ENCODE measurements at regions not wholly inside any gene's neighbourhood (a gene's known extent, or its start where the extent isn't known, plus 50 kb on each side); places are given as distances from the start of the nearest gene placed in this dataset.
"Not testable (repeated sequence)": the region's sequence is repeated elsewhere in the genome, so short reads cannot be mapped to it uniquely, and the experiment has no call there.

DNA sequence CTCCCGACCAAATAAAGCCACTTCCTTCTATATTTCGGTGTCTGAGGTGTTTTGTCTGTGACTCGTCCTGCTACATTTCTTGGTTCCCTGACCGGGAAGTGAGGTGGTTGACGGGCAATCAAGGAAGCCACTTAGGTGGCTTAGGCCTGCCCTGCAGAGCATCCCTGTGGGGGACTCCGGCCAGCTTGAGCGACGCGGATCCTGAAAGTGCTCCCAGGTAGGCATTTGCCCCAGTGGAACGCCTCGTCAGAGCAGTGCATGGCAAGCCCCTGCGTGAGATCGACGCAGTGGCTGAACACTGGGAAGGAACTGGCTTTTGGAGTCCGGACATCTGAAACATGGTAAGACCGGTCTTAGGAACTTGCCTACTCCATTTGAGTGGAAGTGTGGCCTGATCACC, 157.2 kb upstream of the COX7C start:
- FAIRE-seq = no peak

DNA sequence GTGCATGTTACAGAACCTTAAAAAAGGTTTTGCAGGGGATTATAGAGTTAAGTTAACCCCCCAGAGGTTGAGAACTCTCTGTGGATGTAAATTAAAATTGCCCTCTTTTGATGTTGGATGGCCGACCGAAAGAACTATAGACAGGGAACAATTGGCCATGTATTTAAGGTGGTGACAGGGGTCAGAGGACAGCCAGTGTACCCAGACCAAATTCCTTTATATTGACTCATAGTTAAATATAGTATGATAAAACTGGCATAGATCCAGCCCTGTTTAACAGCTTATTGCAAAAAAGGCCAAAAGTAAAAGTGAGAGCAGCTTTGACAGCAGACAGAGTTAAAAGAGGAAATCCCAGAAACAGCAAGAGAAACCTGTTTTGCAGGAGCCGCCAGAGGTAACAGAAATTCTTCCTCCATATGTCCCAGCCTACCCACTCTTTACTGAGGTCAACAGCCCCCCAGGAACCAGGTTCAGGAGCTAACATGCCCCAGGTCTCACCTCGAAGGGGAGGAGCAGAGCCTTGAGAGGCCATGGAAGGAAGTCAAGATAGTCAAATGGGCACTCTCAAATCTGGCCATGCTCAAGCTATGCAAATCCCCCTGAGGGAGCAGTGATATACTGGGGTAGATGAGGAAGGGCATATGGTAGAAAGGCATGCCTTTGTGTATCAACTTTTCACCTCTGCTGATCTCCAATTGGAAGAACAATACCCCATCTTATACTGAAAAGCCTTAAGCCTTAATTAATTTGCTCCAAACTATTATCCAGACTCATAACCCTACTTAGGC, 156.4 kb upstream of the COX7C start:
- no peak for FAIRE-seq

DNA sequence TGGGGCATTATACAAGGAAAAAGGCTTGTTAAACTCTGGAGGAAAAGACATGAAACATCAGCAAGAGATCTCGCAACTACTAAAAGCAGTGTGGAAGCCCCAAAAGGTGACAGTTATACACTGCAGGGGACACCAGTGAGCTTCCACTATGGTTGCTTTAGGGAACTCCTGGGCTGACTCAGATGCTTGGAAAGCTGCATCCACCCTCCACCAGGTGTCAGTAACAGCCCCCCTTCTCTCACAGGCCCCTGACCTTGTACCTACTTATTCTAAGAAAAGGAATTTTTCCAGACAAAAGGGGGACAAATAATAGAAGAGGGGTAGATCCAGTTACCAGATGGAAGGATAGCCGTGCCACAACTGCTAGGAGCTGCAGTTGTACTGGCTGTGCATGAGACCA, 154.4 kb upstream of the COX7C start:
- FAIRE-seq = no peak

DNA sequence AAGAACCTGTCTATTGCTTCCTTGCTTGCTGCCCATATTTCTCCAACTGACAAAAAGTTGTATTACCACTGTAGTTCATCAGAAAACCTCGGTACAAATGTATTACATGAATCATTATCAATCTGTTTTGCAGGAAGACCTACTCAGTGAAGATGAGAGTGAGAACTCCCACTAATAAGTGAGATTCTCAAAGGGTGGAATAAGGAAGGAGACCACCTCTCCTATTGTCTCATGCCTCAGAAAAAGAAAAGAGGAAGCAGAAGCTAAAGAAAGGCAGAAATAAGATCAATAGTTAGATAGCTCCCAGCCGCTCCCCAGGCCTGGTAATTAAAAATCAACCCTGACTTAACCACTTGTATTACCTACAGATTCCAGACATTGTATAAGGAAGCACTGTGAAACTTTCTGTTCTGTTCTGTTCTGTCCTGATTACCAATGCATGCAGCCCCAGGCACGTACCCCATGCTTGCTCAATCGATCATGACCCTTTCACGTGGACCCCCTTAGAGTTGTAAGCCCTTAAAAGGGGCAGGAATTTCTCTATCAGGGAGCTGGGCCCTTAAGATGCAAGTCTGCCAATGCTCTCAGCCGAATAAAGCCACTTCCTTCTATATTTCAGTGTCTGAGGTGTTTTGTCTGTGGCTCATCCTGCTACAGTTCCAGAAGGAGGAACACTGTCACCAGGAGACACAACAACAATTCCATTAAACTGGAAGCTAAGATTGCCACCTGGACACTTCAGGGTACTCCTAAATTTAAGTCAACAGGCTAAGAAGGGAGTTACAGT, 152.5 kb upstream of the COX7C start:
- no peak for FAIRE-seq

DNA sequence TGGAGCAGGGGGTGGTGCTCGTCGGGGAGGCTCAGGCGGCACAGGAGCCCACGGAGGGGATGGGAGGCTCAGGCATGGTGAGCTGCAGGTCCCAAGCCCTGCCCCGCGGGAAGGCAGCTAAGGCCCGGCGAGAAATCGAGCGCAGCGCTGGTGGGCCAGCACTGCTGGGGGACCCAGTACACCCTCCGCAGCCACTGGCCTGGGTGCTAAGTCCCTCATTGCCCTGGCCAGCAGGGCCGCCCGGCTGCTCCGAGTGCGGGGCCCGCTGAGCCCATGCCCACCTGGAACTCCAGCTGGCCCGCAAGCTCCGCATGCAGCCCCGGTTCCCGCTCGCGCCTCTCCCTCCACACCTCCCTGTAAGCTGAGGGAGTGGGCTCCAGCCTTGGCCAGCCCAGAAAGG, 151.0 kb upstream of the COX7C start:
- not testable (repeated sequence) for FAIRE-seq

DNA sequence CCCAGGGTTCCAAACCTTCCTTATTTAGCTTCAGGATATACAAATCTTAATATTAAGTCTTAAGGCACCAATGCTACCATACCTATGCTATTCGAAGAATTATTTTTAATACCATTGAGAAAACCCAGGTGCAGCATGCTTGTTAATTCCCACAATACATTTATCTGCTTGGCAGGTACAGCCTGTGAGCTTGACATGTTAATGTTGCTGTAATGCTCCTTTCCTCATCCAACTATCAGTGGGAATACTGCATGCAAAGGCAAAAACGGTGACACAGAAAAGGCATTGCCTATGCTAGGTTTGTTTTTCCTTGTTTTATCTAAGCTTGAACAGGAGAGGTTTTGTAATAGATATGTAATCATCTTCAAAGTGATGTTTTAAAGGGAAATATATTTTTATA, 135.7 kb upstream of the COX7C start:
- no peak for FAIRE-seq

DNA sequence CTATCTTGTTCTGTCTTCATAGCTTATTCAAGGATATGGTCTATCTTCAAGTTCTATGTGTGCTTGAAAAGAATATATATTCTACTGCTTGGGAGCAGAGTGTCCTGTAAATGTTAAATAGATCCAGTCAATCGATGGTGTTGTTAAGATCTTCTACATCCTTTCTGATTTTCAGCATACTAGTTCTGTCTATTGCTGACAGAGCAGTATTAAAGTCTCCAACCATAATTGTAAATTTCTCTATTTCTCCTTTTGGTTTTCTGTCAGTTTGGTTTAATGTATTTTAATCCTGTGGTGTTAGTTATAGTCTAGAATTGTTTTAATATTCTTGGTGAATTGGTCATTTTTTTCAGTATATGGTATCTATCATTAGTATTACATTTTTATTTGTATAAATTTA, 124.0 kb upstream of the COX7C start:
- FAIRE-seq = no peak

DNA sequence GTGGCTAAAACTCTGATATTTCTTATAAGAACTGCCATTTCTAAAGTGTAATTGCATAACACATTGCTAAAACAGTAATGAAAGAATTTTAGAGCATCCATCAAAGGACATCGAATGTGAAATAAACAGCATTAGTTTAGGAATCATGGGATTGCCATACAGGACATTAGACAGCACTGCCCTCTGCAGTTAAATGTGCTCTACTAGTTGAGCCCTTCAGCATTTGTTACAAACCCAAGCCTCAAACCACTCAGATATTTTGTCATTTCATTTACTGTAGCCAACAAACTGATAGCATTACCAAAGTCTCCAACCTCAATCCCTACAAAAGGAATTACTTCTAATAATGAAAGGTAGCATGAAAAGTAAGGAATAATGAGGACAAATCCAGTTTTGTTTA, 116.8 kb upstream of the COX7C start:
- no peak for FAIRE-seq

DNA sequence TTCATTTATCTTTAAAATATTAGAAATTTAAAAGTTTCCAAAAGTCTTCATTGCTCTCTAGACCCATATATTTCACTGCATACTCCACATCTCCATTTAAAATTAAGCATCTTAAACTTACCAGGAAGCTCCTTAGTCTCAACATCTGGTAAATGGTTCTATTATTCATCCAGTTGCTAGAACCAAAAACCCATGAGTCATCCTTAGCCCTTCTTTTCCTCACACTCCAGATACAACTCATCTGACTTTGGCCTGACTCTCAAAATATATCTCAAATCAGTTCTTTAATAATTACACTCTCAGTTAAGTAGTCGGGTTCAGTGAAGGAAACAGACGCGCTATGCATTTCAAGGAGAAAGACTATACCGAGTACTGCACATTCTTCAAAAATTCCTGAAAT, 110.2 kb upstream of the COX7C start:
- FAIRE-seq = no peak

DNA sequence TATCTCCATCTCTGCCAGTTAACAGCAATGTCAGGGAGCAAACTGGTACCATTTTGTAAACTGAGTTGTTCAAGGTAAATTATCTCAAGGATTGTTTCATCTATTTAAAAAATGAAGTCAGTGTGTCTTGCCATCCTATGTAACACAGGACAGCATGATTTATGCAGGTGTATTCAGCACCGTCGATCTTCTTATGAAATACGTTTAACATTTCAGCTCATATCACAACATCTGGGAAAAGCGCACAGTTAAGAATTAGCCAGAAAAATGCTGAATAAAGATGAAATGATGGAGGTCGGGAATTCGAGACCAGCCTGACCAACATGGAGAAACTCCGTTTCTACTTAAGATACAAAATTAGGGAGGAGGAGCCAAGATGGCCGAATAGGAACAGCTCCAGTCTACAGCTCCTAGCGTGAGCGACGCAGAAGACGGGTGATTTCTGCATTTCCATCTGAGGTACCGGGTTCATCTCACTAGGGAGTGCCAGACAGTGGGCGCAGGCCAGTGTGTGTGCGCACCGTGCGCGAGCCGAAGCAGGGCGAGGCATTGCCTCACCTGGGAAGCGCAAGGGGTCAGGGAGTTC, 107.3 kb upstream of the COX7C start:
- FAIRE-seq = not testable (repeated sequence)

DNA sequence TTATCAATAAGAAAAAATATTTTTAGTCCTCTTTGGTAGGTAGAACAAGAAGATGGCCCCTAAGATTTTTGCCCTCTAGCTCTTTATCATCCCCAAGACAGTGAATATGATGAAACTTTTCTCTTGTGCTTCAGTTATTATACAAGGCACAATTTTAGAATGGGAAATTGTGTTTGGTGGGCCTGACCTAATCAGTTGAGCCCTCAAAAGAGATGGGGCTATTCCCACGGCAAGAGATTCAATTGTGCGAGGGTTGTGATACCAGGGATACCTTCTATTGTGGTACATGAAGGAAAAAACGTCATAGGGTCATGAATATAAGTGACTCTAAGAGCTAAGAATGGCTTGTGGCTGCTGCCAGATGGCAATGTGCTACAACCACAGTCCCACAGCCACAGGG, 94.0 kb upstream of the COX7C start:
- no peak for FAIRE-seq

DNA sequence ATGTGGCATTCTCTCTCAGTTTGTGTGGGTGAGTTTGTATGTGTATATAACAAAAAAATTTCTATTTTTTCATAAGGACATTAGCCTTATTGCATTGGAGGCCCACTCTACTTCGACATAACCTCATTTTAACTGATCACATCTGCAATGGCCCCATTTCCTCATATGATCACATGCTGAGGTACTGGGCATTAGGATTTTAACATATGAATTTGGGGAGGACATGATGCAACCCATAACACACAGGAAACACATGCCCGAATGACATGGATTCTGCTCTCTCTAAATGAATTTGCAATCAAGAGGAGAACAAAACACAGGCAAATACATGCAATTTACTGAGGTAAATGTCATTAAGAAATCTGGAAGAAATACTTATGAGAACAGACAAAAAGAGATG, 92.1 kb upstream of the COX7C start:
- no peak for FAIRE-seq

DNA sequence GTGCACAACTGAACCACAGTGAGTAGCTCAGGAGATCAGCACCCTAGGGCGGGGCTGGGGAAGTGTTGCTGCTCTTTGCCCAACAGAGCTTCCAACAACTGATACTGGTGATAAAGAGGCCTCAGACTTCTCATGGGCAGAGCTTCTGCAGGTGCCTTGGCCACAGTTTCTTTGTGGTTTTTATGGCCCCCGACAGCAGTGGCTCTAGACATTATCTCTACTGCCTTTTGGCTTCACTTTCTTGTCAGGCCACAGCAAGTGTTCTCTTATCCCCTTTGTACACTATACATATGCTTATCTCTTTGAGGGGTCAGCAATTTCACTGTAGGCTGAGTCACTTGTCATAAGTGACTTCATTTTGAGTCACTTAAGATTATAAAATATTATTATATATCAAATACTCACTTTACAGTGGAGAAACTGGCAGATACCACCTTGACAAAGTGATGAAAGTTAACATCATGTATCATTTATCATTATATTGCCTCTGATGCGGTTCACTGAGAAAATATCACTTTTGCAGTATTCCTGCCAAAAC, 90.9 kb upstream of the COX7C start:
- FAIRE-seq = no peak

DNA sequence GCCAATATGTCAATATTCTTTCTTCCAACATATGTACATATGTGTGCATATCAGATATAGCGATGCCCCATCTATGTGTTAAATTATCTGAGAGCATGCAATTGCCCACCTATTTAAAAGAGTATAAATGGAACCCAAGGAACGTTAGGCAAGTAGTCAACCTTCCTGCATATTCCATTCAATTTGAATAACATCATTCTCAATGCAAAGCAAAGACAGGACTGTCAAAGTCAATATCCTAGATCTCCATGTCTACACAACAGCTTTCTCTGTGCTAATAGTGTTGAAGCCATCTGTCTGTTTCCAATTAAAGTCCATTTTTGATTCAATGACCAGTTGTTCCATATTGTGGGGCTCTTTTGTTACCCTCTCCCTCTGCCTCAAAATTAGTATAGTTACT, 85.3 kb upstream of the COX7C start:
- no peak for FAIRE-seq

DNA sequence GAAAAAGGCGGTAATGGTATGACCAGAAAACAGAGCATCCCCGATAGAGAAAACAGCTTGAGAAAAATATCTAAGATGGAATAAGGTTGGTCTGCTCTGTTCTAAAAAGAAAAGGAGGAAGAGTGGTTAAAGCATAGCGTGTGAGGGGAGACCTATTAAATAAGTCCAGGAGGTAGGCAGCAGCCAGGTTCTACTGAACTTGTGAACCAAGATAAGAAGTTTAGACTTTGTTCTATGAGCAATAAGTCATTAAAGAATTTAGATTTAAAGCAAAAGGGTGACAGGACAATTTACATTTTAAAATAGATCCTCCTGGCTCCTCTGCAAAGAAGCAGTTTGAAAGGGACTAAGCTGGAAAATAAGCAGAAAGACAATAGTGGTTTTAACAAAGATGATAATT, 81.3 kb upstream of the COX7C start:
- no peak for FAIRE-seq

DNA sequence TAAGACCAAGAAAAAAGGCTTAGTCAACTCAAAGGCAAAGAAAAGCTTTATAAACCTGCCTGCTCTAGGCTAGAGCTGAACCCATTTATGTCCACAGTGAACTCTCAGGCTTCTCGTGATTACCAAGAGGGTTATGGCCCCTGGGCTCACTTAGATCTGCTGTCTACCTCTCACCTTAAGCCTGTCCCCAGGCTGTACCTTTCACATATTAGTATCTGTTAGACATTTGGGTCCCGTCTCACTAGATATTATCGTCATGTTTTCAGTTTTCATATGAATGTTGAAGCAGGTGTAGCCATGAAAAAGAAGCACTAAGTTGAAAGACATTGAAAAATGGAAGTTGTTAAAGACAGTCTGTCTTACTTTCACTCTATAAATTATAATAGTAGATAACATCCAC, 75.2 kb upstream of the COX7C start:
- FAIRE-seq = no peak

DNA sequence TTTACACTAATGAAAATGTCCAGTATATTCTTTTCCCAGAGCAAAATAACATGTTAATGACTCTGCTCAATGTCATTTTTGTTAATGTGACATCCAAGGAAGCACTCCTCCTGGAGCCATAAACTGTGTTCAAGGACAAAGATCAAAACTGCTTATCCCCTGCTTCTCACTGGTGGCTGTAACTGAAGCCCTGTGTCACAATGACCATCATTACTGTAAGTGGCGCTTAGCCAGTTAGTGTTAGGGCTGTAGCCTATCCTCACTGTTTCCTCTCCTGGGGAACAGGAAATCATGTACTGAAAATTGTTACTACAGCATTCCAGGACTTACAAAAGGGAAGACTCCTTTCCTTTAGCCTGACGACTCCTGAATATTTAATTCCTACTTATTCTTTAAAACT, 71.7 kb upstream of the COX7C start:
- FAIRE-seq = no peak

DNA sequence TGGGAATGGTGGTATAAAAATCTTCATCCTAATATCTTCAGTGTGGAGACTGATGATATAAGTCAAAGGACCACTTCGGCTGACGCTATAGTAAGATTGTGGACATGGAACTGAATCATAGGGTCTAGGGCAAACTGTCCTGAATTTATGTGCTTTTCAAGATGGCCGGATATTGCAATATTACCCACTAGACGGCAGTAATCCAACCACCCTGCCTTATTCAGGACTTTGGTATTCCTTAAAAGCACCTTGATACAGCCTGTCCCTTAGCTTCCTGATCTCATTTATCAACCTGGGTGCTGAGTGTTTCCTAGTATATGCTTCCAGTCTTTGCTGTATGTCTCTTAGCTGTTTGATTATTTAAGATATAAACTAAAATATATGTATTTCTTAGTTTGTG, 71.2 kb upstream of the COX7C start:
- no peak for FAIRE-seq

DNA sequence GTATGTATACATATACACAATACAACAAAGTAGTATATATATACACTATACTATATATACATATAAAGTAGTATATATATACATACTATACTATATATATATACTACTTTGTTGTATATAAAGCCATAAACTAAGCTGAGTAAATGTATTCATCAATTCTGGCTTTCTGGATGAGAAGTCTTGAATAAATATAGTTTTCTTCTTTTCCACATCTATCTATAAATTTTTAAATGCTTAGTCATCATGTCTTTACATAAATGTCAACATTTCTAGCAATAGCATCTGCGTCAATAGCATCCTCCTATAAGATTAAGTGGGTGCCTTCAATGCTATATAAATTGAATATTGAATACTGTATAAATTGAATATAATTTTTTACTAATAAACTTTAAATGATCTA, 63.1 kb upstream of the COX7C start:
- no peak for FAIRE-seq

DNA sequence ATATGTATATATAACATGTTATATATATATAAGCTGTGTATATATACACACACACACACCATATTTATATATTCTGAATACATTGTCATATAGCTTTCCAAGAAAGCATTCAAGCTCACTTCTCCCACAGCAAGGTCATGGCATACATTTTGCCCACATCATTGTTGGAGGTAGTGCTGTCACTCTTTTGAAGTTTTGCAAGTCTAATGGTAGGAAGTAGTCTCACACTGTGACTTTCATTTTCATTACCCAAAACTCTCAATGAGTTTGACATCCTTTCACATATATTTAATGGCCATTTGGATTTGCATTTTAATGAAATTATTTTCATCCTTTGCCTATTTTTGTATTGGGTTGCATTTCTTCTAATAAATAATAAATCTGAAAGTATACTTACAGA, 59.8 kb upstream of the COX7C start:
- no peak for FAIRE-seq

DNA sequence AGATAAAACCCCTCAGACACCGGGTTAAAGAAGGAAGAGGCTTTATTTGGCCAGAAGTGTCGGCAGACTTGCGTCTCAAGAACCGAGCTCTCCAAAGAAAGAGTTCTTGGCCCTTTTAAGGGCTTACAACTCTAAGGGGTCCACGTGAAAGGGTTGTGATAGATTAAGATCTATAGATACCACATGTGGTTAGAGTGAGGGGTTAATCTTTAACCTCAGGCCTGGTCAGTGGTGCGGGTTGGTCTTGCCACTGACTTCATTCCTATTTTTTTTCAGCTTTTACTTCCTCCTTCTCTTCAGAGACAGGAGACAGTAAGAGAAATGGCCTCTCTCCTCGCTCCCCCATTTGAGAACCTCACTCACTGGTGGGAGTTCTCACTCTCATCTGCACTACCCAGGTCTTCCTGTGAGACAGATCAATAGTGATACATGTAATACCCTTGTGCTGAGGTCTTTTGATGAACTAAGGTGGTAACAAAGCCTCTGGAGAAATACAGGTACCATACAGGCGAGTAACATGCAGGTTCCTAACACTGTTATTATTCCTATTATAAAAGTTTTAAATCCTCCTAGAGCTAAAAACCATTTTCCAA, 52.4 kb upstream of the COX7C start:
- FAIRE-seq = no peak

DNA sequence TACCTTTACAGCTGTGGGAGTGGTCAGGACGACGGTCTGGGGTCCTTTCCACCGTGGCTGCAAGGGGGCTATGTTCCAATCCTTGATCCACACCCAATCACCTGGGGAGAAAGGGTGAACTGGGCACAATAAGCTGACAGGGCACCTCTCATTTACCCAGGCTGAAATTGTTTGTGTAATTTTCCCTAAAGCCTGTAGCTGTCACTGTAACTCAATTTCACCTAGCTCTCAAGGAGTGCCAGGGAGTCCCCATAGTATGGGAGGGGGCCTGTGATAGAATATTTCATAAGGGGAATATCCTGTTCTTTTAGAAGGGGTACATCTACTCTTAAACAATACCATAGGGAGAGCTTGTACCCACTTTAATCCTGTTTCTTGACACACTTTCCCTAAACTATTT, 51.7 kb upstream of the COX7C start:
- FAIRE-seq = not testable (repeated sequence)

Data from islet of Langerhans (tissue), 1 donor.